DMS 273 (cell line): ENCODE measurements at regions not wholly inside any gene's neighbourhood (a gene's known extent, or its start where the extent isn't known, plus 50 kb on each side); places are given as distances from the start of the nearest gene placed in this dataset.

Experiments
- DNase-seq: peaks from one replicate; lab custom pipeline; 2025; ENCODE audit not compliant: unreplicated experiment; lab: John Stamatoyannopoulos, UW

DNA sequence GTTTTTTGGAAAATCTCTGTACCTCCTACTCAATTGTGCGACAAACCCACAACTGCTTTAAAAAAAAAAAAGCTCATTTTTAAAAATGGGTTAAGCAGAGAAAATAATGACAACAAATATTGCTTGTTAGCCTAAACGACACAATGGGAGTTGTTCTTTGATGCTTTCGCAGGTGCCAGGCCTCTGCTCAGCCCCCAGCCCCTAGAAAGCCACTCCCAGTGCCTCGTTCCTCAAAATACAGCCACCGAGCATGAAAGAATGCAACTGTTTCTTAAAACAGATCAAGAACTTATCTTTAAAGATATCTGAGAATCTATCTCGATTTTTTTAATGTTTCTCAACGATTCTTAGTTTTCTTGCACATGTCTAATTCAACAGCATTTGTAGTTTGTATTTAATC is 85.2 kb upstream of the PFKP start:
- DNase-seq = no peak

DNA sequence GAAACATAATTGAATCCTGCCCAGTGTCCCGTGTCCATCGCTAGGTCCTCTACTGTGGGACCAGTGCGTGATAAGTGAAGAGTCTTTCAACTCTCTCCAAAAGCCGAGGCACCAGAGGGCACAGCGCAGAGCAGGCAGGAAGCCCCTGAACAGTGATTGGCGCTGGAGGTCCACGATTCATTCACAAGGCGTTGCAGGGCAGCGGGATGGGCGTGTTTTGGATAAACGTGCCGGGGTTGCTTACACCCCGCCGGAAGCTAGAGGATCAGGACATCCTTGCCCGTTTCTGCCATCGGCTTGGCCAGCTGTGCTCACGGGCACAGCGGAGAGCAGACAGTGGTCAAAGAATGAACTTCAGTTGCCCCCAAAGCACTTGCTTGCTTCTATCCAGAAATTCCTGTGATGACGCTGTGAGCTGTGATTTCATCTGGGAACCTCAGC is 86.0 kb upstream of the PFKP start:
- DNase-seq = no peak

- DNase-seq = no peak
These were observed 86.5 kb upstream of the PFKP start for GRCh38 chr10:2980791-2981360.

DNA sequence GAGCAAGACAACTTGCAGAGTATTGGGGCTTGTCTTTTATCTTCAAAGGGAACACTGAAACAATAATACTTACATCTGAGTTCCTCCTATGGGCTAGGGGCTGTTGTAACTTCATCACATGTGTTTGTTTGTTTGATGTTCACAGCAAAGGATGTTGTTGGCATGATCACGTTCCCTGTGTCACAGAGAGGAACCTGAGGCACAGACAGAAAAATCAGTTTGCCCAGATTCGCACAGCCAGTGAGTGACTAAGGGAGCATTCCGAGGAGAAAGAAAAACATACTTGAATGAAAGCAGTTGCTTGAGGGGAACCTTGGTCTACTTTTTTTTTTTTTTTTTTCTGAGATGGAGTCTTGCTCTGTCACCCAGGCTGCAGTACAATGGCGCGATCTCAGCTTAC is 87.2 kb upstream of the PFKP start:
- DNase-seq = no peak

DNA sequence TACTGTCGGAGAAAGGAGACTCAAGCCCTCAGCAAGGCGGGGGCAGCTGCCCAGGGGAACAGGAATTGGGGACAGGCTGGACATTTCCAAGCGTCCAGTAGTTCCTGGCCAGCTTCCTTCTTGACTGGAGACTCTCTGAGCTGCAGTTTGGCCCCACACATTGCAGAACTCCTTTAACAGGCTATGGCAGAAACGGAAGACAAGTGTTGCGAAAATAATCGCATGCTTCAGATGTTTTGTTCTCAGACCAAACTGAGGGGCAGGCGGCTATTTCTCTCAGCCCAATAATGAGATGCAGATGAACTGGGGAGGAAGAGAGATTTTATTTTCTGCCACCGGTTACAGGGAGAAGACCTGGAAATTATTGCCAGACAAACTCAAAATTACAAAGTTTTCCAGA is 88.0 kb upstream of the PFKP start:
- DNase-seq = no peak

DNA sequence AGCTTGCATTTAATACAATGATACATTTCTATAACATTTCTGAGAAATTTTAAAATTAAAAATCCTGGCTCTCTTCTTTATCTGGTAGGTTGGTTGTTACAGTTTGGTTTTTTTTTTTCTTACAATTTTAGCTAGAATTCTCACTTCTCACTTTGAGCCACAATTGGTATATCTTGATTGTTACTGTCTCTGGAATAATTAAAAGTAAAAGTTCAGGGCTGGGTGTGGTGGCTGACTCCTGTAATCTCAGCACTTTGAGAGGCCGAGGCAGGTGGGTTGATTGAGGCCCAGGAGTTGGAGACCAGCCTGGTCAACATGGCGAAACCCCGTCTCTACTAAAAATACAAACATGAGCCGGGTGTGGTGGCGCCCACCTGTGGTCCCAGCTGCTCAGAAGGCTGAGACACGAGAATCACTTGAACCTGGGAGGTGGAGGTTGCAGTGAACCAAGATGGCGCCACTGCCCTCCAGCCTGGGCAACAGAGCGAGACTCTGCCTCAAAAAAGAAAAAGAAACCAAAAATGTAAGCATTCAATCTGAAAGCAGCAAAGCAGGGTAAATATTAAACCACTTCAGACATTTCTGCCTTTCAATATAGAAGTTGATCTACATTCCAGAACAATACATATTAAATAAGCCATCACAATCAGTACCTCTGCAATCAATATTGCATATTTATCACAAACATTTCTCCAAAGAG is 88.6 kb upstream of the PFKP start:
- no peak for DNase-seq

DNA sequence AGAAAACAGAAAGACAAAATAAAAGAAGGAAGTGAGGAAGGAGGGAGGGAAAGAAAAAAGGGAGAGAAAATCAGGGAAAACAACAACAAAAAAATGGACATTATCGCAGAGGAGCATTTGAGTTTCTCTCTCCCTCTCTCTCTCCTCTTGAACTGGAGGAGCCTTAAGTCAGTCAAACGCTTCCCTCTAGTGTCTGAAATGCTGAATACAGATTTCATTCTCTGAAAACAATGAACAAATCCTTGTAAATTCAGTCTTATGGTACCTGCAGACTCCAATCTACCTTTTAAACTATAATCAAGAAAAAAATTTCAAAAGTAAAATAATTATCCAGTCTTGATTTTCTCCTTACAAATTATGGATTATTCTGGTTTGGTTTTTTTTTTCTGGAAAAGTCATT is 89.2 kb upstream of the PFKP start:
- peak; percentile 39 for DNase-seq

- no peak for DNase-seq
These were observed 92.7 kb upstream of the PFKP start for GRCh38 chr10:2974503-2975207.

GRCh38 chr10:2974083-2974482 is 93.3 kb upstream of the PFKP start:
- DNase-seq = no peak

- no peak for DNase-seq
These were observed 94.5 kb upstream of the PFKP start for GRCh38 chr10:2972810-2973209.

DNA sequence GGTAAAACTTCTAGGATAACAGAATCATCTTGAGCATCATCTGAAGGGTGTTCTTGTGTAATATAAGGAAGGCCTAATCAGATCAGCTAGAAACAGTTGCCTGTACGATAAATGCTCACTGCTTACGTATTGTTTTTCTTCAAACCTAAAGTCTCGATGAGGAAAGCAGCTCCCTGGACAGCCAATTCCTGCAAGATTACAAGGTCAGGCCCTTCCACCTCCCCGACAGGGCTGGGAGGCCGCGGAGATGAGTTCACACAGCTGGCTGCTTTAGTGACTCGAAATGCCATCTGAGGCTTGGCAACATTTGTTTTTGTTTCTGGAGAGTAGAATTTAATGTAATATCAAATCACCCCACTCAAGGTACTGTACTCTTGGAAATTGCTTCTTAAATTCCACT is 95.1 kb upstream of the PFKP start:
- no peak for DNase-seq

GRCh38 chr10:2970190-2970823 is 97.0 kb upstream of the PFKP start:
- DNase-seq = no peak

DNA sequence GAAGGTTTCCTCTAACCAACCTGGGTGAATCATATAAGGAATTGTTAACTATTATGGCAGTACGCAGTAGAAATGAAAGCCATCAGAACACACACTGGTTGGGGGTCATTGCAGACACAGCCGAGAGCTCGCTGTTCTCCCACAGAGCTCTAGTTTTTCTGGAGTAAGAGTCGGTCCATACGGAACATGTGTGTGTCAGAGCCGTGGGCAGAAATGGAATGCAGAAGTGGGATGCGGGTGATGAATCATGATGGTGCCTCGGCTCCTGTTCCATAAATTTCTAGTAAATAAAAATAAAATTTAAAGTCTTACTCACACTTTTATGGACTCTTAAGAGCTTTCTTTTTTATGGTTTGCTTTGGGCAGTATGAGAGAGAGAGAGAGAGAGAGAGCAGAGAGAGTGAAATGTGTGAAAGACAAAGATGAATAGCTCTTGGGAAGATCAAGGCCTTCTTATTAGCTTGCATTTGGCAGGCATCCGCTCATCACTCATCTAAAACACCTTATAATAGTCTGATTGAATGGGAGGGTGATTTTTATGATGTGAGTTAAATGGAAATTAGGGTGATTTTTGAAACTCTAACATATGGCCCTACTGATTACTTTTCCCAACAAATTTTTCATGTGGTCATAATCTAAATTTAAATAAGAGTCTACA is 98.8 kb upstream of the PFKP start:
- no peak for DNase-seq

- DNase-seq = no peak
These were observed 101.2 kb upstream of the PFKP start for GRCh38 chr10:2966134-2966533.

GRCh38 chr10:2964632-2965296 is 102.6 kb upstream of the PFKP start:
- no peak for DNase-seq

DNA sequence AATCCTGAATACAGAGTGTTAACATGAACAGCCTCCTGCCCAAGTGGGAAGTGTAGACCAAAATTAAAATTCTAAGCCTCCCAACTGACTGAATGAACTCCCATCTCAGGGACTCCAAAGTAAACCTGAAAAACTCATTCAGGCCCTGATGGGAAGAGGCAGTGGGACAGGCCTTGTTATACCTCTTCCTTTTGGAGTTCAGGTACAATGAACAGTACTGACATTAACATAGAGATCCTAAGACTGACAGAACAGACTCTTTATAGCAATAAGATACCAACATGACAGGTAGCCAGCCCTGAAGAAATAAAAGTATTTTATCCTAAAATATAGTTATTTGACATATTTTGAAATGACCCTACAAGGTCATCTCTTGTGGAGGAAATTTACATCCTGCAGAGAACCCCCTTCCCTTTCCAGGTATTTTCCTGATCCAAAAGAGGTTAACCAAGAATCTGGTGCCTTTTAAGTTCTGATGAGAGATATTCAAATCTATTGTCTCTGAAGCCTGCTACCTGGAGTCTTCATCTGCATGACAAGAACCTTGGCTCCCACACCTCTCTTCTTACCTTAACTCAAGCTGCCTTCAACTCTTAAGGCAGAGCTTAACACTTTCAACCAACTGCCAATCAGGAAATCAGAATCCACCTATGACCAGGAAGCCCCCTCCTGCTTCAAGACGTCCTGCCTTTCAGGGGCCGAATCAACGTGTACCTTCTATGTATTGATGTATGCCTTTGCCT is 103.3 kb upstream of the PFKP start:
- no peak for DNase-seq

DNA sequence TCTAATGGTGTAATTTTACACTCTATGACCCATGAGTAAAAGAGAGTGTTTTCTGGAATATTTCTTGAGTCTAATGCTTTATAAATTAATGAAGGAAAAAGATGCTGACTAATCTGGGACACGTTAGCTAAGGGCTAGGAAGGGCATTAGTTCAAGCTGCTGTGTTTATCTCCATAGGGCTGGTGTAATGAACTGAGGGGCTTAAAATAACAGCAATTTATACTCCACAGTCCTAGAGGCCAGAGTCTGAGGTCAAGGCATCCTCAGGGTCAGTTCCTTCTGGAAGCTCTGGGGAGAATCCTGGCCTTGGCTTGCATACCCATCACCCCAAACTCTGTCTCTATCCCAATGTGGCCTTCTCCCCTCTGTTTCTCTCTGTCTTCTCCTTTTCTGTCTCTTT is 105.2 kb upstream of the PFKP start:
- no peak for DNase-seq

DNA sequence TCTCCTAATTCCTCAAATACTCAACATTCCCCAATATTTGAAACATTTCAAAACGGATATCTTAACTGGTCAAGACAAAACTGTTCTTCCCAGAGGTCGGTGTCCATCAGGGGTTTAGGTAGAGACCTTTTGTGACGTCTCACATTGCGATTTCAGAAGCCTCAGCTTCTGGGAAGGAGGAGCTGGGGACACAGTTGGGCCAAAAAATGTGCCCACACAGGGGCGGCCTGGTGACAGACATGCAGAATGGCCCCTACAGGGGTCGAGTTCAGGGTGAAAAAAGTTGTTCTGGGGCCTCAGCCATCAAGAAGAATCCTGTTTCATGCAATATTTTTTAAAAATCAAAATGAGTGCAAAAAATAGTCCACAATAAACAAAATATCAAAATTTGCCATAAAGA is 108.7 kb upstream of the PFKP start:
- no peak for DNase-seq

DNA sequence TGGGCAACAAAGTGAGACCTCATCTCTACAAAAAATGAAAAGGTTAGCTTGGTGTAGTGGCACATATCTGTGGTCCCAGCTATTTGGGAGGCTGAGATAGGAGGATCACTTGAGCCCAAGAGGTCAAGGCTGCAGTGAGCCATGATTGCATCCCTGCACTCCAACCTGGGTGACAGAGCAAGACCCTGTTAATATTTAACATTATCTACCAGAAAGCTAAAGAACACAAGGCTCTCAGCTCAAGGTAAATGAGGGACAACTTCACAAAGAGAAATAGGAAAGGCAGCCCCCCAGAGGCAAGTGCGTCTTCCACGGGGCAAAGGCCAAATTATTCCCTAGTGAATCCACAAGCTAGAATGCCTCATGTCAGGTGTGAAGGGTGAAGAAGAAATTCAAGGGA is 109.6 kb upstream of the PFKP start:
- DNase-seq = no peak

- no peak for DNase-seq
These were observed 112.3 kb upstream of the PFKP start for GRCh38 chr10:2955064-2955463.
